Fibroblast of skin of abdomen (primary cell): ENCODE measurements at regions not wholly inside any gene's neighbourhood (a gene's known extent, or its start where the extent isn't known, plus 50 kb on each side); places are given as distances from the start of the nearest gene placed in this dataset.
A peak's percentile ranks its signal among the peaks of the same experiment; 100 is the strongest.
"Not testable (repeated sequence)": the region's sequence is repeated elsewhere in the genome, so short reads cannot be mapped to it uniquely, and the experiment has no call there.

Experiments
- DNase-seq: peaks from one replicate; pipeline ENCODE4 v3.0.0-alpha.2; 2013

DNA sequence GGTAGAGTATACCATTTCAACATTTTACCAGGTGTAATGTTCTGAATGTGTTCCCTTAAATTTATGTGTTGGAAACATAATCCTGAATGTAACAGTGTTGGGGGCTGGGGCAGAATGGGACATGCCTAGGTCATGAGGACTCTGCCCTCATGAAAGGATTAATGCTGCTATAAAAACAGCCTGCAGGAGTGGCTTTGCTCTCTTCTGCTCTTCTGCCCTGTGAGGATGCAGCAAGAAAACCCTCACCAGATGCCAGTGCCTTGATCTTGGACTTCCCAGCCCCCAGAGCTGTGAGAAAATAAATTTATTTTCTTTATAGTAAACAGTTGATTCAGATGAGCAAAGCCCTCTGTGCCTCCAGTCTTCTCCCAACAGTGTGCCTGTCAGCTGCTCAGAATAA is 326.0 kb upstream of the ONECUT1 start:
- no peak for DNase-seq

DNA sequence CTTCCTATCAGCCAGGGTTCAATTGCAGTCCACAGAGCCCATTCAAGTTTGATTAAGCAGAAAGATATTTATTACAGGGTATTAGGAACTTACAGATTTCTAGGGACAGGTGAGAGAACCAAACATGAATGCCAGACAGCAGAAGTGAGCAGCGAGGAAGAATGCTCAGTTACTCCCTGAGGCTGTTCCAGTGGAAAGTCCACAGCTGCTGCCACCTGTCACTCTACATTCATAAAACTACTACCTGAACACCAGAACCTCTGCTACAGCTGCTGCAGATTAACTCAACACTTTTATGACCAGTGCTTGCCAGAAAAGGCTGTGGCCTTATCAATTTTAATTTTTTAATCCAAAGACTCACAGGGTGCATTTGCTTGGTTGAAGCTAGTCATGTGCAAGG is 325.4 kb upstream of the ONECUT1 start:
- DNase-seq, result no peak

DNA sequence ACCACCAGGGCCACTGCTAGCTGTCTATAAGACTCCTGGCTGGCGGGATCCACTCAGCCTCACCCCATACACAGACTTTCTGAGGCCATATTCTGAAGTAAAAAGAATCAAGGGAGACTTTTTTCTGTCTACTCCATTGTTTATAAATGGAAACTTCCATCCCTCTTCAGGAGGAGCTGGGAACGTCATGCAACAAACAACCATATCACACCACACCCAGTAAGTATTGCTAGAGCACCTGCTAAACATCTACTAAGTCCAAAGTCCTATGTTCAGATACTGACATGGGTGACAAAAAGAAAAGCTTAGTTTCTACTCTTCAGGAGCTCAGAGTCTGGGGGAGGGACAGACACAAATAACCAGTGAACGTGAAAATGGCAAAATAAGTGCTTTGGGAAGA is 324.8 kb upstream of the ONECUT1 start:
- no peak for DNase-seq

DNA sequence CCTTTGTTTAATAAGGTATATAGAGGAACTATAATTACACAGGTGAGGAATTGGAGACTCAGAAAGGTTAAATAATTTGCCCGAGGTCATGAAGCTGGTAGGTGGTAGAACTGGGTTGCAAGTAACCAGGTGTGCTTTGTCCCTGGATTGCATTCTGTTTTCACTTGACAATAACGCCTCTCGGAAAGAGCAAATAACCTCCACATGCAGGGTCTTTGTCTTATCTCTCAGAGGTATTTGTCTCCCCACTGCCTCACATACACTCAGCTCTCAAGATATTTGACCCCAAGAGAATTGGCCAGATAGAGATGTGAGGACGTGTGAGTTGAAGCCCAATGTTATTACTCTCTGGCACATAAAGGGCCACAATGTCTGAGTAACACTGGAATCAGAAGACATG is 320.9 kb upstream of the ONECUT1 start:
- no peak for DNase-seq

DNA sequence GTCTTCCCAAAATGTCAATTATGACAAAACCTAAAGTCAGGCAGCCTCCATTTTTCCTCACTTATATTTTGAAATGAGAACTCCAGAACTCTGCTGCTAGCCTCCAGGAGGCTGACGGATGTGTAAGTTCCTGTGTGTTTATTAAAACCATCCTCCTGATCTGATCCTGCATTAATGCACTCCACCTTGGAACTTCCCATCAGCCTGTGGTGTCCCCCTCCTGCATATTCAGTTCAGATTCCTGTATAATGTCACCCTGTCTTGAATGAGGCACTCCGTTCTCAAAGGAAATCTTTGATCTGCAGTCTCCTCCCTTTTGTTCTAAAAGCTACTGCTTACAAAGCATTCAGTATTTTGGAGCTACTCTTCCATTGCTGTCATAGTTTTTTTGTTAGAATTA is 318.2 kb upstream of the ONECUT1 start:
- DNase-seq, result no peak

DNA sequence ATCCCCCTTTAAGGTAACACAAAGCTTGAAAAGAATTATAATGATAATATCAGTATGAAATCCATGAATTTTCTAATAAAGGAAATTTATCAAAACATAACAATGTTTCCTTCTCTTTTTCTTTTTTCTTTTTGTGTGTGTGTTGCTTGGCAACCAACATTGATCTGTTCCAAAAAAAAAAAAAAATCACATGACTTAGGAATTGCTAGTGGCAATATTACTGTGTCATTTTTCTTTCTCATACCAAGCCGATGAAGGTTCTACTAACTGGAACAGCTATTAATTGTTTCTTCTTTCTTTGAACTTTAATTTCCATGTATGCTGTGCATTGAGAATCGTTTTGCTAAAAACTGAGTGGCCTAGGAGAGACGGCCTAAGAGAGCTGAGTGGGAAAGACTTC is 317.7 kb upstream of the ONECUT1 start:
- DNase-seq, result no peak

DNA sequence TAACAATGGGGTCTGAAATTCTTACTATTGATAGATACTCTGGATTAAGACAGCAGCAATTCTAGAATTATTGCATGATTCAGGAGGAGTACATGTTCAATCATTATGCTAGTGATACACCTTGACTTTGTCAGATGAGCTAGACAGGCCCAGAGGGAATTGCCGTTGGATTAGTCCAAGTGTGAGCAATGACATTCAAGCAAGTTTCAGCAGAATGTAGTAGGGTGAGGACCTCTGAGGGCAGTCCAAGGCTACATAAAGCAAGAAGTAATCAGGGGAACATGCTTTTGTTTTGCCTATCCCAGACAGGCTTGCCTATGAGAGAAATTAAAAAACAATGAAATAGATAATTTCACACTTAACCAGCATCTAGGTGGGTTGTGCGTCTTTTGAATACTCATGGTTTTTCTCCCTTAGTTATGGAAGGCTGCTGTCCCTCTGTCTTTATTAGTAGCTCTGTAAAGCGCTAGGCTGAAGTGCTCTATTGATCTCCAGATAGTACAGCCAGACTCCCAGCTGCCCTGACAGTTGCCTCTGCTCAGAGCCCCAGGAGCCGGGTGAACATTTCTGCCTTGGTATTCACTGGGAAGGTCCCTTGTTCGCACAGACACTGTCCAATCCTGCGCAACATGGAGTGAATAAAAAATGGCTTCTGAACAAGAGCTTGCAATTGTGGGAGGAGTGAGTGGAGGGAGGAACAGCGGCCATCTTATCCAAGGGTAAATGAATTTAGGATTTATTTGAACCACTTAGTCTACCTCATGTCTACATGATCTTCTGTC is 316.6 kb upstream of the ONECUT1 start:
- no peak for DNase-seq

DNA sequence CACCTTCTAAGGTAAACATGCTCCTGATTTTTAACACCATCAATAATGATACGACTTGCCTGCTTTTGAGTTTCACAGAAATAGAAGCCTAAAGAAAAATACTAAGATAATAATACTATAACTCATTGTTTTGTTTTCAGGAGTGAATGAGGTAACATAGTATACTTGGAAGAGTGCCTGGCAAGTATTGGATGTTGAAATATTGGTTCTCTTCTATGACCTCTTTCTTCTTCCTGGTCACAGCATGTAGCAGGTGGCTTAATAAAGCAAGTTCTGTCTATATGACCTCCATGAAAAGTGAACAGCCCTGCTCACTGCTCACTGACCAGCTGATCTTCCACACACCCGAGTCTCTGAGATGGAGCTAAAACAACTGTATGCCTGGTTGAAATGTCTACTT is 312.3 kb upstream of the ONECUT1 start:
- no peak for DNase-seq

DNA sequence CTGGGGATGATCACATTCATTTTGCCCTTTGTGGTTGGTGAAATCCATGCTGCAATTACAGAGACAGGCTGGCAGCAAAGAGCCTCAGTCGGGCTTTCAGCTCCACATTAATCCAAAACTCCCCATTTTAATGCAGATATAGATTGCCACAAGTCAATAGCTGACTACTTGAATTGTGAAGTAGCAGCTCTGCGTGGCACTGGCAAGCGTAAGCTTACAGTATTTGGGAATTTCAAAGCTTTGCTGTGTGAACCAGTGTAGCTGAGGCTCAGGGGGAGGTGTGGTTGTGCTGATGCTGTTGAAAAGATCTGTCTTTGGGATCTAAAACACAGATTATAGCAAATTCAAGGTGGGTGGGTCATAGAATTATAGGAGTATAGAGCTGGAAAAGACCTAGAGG is 290.3 kb upstream of the ONECUT1 start:
- DNase-seq, result no peak

DNA sequence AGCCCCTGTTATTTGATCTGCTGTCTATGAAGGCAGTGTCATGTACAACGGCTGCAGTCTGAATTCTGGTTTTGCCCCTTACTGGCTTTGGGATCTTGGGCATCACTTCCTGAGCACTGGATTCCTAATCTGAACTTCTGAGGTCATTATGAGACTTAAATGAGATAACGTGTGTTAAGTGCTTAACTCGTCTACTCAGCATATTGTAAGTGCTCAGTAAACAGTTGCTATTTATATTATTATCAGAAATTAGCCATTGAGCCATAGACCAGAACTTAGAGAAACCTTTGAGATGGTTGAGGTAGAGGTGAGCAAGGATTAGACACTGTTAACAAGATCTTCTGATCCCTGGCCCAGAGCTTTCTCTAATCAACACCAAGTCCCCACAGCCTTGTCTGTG is 284.1 kb upstream of the ONECUT1 start:
- no peak for DNase-seq

DNA sequence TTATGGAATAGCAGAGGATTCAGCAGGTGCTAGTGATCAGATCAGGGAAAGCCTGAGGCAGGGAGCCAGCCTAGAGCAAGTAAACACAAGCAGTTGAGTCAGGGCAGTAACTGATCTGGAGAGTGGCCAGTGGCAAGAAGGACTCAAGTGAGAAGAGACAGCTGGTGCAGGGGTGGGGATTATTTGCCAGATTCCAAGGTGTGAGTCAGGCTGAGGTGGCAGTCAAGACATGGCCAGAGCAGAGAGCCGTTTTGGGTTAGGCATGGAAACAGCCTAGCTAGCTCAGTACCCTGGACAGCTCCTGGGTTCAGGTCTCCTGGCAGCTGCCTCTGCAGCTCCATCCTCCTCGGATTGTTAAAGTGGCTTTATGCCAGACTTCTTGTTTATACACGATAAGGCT is 281.9 kb upstream of the ONECUT1 start:
- peak; percentile 1 for DNase-seq

DNA sequence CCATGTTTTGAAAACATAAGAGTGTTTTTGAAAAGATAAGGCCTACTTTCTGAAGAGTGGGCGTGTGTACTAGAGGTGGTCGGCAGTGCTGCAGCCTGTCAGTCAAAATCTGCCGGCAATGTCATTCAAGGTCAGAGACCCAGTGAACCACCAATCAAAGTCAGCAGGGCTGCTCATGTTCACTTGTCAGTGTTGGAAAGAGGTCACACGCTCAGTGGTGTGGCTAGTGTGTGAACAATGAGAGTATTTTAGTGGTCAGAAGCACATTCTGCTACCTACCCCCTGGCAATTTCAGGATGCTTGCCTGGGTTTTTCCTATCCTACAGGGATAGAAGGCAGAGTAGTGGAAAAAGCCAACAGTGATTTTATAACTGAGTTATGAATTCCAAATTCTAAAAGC is 278.5 kb upstream of the ONECUT1 start:
- DNase-seq, result no peak

DNA sequence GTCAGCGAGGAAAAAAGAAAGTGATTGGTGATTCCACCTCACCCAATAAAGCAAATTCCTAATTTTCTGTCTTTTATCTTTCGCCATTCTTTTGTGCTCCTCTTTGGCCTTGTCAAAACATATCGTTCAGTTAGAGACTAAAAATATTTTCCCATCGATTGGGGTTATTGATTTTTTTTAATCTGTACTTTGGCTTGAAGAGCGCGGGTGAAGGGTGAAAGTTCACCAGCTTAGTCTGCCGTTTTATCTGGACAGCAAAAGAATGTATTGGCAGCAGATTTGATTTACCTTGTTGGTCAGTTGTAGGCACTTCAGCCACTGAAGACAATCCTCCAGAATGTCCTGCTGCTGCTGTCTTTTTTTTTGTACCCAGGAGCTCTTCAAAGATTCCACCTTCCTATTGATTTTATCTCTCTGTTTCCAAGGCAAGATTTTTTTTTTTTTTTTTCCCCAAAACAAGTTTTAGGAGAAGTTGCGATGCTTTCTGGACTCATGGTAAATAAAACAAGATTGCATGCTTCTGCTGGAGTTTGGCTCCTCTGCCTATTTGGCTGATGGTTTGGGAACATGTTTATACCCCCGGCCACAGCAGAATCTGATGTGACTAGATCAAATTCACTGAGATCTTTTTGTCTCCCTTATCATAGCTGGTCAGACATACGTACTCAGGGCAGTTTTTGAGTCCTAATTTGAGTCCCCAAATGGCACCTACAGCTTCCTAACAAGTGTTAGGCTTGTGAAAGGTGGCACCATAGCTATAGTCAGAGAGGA is 269.3 kb upstream of the ONECUT1 start:
- no peak for DNase-seq

DNA sequence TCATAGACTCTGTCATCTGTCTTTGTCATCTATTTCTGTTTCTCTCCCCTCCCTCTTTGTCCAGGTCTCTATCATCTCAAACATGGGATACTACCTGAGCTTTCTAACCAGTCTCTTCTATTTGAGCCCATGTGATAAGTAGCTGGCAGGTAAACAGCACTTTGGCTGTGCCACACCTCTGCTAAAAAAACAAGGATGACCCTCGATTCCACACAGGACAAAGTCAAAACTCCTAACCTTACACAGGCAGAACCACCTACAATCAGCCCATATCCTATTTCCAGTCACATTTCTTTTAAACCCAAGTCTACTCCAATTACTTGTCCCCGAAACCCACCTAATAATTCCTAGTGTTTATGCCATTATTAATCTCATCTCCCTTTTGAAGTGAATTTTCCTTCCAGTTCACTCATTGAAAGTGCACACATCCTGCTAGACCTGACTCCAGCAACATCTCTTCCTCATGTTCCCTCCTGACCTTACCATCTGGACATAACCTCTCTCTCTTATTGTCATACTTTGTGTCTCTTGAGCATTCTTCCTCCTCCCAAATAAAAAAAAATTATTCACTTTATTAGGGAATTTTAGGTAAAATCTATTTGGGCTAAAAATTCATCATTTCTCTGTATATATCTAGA is 256.1 kb upstream of the ONECUT1 start:
- no peak for DNase-seq

DNA sequence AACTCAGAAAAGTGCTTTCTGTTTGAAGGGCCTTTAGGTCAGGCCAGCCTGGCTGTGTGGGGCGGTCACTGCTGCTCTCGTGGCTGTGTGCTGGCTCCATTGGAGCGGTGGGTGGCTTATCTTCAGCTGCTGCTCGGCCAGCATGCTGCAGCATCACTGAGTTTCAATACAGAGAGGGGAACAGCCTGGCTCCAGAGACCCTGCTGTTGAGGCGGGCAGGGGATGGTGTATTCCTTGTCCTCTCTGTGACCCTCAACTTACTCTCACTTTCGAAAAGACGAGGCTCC is 248.5 kb upstream of the ONECUT1 start:
- no peak for DNase-seq

DNA sequence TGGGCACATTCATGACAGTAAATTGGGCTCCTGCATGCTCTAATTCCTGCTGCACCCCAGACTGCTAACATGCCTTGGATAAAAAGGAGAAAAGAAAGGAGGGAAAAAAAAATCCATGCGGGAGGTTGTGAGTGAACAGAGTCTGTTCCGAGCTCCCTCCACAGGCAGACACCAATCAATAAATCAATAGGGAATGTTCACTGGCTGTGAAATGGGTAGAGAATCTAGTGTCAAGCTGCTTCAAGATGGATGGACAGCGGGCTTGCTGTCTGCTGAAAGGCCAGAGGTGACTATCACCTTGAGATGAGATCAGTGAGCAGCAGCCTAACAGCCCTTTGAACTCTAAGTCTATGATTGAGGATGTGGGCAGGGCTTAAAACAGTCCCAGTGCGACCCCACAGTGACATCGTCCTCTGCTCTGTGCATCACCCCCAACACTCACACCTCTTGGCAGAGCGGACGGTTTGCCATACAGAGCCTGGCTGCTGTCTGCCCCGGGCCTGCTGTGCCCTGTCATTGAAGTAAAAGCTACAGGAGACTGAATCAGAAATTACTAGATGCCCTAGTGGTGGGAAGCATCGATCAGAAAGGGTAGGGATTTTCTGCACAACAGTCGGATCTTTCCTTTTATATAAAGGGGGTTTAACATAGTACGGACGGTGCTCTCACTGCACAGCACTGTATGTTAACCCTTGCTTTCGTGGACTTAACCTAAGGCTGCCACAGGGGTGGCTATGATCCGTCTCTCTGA is 247.9 kb upstream of the ONECUT1 start:
- no peak for DNase-seq

DNA sequence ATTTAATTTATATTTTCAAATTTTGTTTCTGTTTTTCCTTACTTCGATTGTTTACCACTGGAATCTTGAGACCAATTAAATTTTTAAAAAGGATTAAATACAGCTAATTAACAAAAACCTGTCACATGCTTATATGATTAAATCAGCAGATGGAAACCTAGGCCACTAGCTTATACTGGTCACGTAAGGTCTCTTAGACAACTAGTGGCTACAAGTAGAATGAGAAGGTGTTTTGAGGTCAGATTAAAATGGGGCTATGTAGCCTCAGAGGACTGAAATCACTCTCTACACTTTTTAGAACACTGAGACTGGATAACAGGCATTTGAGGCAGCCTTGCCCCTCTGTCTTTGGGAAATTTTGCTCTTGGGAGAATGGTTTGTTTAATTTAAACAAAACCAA is 246.5 kb upstream of the ONECUT1 start:
- DNase-seq, result no peak

DNA sequence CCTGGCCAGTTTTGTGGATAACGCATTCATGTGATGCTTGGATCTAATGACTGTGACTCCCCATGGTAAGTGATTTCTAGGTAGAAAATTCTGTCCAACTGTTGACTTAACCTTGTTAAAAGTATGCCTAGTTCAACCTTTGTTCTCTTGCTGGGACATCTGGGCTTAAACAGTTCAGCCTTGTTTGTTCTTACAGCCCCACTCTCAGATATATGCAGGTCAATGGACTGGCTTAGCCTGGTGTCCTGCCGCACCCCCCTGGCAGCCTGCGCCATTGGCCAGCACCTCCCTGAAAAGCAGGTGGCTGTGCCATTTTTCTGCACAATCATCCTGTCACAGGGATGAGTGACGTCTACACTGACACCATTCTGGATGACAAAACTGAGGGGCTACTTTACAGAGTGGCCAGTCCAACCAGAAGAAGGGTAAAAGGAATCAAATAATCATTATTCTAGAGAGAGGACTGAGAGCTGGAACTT is 244.7 kb upstream of the ONECUT1 start:
- DNase-seq, result no peak

DNA sequence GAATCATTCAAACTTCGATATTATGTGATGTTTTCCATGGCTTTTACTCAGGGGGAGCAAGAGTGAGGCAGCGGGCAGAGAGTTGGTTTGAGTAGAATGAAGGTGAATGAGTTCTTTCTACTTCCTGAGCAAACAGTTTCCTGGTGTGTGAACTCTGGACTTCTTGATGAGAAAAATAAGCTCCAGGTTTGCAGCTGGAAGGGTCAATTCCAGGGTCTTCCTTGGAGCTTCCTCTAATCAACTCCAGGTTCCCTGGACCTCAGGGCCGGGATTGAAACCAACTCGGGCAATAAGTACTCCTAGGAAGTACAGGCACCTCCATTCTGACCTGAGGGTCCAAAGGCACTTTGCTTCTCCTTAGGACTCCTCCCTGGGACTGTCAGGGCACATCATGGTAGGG is 243.6 kb upstream of the ONECUT1 start:
- DNase-seq, result no peak

DNA sequence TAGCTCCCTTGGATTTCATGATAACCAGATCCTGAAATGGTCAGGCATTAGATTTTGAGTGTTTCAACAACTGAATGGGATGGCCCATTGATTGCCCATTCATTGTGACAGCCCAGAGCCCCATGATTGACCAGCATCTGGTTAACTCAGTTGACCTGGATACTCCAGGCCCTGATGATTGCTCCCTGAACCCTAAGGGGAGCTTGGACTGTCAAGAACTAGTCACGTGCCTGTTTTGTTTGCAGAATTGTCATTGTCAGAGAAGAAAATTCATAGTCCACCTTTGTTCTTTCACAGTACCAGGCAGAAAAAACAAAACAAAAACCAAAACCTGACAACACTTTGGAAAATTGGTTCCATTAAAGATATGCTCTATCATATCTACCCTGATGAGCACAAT is 241.3 kb upstream of the ONECUT1 start:
- DNase-seq, result no peak

DNA sequence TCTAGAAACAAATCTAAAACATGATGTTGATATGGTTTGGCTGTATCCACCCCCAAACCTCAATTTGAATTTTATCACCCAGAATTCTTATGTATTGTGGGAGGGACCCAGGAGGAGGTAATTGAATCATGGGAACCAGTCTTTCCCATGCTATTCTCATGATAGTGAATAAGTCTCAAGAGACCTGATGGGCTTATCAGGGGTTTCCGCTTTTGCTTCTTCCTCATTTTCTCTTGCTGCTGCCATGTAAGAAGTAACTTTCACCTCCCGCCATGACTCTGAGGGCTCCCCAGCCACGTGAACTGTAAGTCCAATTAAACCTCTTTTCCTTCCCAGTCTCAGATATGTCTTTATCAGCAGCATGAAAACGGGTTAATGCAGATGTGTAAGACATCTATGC is 232.7 kb upstream of the ONECUT1 start:
- DNase-seq, result no peak

DNA sequence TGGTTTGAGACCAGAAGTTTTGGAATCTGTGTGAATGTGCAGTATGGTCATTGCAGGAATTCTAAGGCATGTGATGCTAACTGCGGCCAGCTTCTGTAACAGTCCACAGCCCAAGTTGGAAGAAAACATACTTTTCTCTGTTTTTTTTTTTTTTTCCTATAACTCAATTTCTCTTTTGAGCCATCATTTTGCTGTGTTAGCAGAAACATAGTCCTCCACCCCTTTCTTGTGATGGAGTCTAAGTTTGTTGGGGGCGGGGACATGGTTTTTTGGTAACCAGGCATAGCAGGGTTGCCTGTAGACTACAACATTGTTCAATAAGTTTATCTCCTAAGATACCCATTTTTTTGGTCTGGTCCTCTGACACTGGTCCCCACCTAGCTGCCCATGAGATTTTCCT is 223.2 kb upstream of the ONECUT1 start:
- no peak for DNase-seq

DNA sequence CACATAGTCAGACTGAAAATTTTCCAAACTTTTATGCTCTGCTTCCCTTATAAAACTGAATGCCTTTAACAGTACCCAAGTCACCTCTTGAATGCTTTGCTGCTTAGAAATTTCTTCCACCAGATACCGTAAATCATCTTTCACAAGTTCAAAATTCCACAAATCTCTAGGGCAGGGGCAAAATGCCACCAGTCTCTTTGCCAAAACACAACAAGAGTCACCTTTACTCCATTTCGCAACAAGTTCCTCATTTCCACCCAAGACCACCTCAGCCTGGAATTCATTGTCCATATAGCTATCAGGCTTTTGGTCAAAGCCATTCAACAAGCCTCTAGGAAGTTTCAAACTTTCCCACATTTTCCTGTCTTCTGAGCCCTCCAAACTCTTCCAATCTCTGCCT is 221.6 kb upstream of the ONECUT1 start:
- DNase-seq, result not testable (repeated sequence)
